ENCODE measurements at regions not wholly inside any gene's neighbourhood (a gene's known extent, or its start where the extent isn't known, plus 50 kb on each side); places are given as distances from the start of the nearest gene placed in this dataset.

GRCh38 chr2:151030663-151031230 lies 230.9 kb downstream of the RBM43 start:
- Mint-ChIP-seq H3K27ac (peak overlapping the region in 1 of 9 donors; percentile 41), H3K36me3 (no peaks in the 10 kb centered on the region), H3K4me1 (peaks cover 0 to 31% (median 16%) of the 10 kb centered on the region in 7 donors), H3K4me3 (no peak overlapping the region), H3K27me3 (peaks cover 4 to 19% (median 13%) of the 10 kb centered on the region in 5 donors), H3K9me3 (peaks cover 0 to 4% (median 0%) of the 10 kb centered on the region in 11 donors)
- ATAC-seq (no peak), DNase-seq (no peak)
- H3K9me3 ChIP-seq (ENCODE audit: control insufficient read depth in 2 of 3, low read length in 3 of 3), result no peaks in the 10 kb centered on the region
- CTCF ChIA-PET, result no interaction called here
- intact Hi-C loops (cut with micrococcal nuclease), result no loop called here
- H3K27me3 ChIP-seq (ENCODE audit: control insufficient read depth in 2 of 2, insufficient read depth in 2 of 2, low read length in 2 of 2), result no peaks in the 10 kb centered on the region
- H3K36me3 ChIP-seq (ENCODE audit: control insufficient read depth in 2 of 3, insufficient read depth in 3 of 3, low read length in 3 of 3), result no peaks in the 10 kb centered on the region
- no peaks in the 10 kb centered on the region for H3K4me1 ChIP-seq (ENCODE audit: control insufficient read depth in 2 of 2, insufficient read depth in 2 of 2, low read length in 2 of 2)
- POLR2A ChIA-PET, result no interaction called here
- no peak overlapping the region for H3K27ac ChIP-seq (ENCODE audit: low read depth, low read length)
- H3K4me3 ChIP-seq (ENCODE audit: low read length), result no peak overlapping the region

GRCh38 chr2:151029406-151030157 lies 232.1 kb downstream of the RBM43 start:
- Histone ChIP-seq H3K4me1 (ENCODE audit: control insufficient read depth in 2 of 2, insufficient read depth in 2 of 2, low read length in 2 of 2) (no peaks in the 10 kb centered on the region), H3K27ac (ENCODE audit: low read depth, low read length) (no peak overlapping the region), H3K27me3 (ENCODE audit: control insufficient read depth in 2 of 2, insufficient read depth in 2 of 2, low read length in 2 of 2) (no peaks in the 10 kb centered on the region), H3K9me3 (ENCODE audit: control insufficient read depth in 2 of 3, low read length in 3 of 3) (no peaks in the 10 kb centered on the region), H3K36me3 (ENCODE audit: control insufficient read depth in 2 of 3, insufficient read depth in 3 of 3, low read length in 3 of 3) (no peaks in the 10 kb centered on the region), H3K4me3 (ENCODE audit: low read length) (no peak overlapping the region)
- DNase-seq (no peak), ATAC-seq (no peak)
- peak overlapping the region in 6 of 10 donors; percentile 29 to 52 (median 38) for H3K4me3 Mint-ChIP-seq
- intact Hi-C loops (cut with micrococcal nuclease), result no loop called here
- ChIA-PET CTCF (no interaction called here), POLR2A (interaction anchor here (0.6 kb wide), 1 partner anchor 11 kb away, joined by 3 read pairs; no protein-coding TSS in a partner anchor)
- no peaks in the 10 kb centered on the region for H3K36me3 Mint-ChIP-seq
- peaks cover 5 to 12% (median 8%) of the 10 kb centered on the region in 5 donors for H3K27me3 Mint-ChIP-seq
- H3K27ac Mint-ChIP-seq, result peak overlapping the region in 1 of 9 donors; percentile 4
- peaks cover 0 to 31% (median 16%) of the 10 kb centered on the region in 7 donors for H3K4me1 Mint-ChIP-seq
- peaks cover 0 to 2% (median 0%) of the 10 kb centered on the region in 11 donors for H3K9me3 Mint-ChIP-seq

GRCh38 chr2:151028691-151029176 lies 232.9 kb downstream of the RBM43 start:
- POLR2A ChIA-PET, result no interaction called here
- Mint-ChIP-seq H3K4me1 (peaks cover 0 to 31% (median 16%) of the 10 kb centered on the region in 7 donors), H3K4me3 (no peak overlapping the region), H3K27ac (no peak overlapping the region), H3K9me3 (peaks cover 0 to 2% (median 0%) of the 10 kb centered on the region in 11 donors), H3K27me3 (peaks cover 6 to 12% (median 8%) of the 10 kb centered on the region in 5 donors), H3K36me3 (no peaks in the 10 kb centered on the region)
- Histone ChIP-seq H3K9me3 (ENCODE audit: control insufficient read depth in 2 of 3, low read length in 3 of 3) (no peaks in the 10 kb centered on the region), H3K27me3 (ENCODE audit: control insufficient read depth in 2 of 2, insufficient read depth in 2 of 2, low read length in 2 of 2) (no peaks in the 10 kb centered on the region), H3K4me3 (ENCODE audit: low read length) (no peak overlapping the region), H3K4me1 (ENCODE audit: control insufficient read depth in 2 of 2, insufficient read depth in 2 of 2, low read length in 2 of 2) (no peaks in the 10 kb centered on the region), H3K27ac (ENCODE audit: low read depth, low read length) (no peak overlapping the region), H3K36me3 (ENCODE audit: control insufficient read depth in 2 of 3, insufficient read depth in 3 of 3, low read length in 3 of 3) (no peaks in the 10 kb centered on the region)
- intact Hi-C loops (cut with micrococcal nuclease), result no loop called here
- ATAC-seq, result no peak
- CTCF ChIA-PET, result no interaction called here
- no peak for DNase-seq

GRCh38 chr2:151027151-151027550 lies 234.5 kb downstream of the RBM43 start:
- Histone ChIP-seq H3K4me3 (ENCODE audit: low read length) (no peak overlapping the region), H3K4me1 (ENCODE audit: control insufficient read depth in 2 of 2, insufficient read depth in 2 of 2, low read length in 2 of 2) (no peaks in the 10 kb centered on the region), H3K36me3 (ENCODE audit: control insufficient read depth in 2 of 3, insufficient read depth in 3 of 3, low read length in 3 of 3) (no peaks in the 10 kb centered on the region), H3K27me3 (ENCODE audit: control insufficient read depth in 2 of 2, insufficient read depth in 2 of 2, low read length in 2 of 2) (no peaks in the 10 kb centered on the region), H3K27ac (ENCODE audit: low read depth, low read length) (no peak overlapping the region), H3K9me3 (ENCODE audit: control insufficient read depth in 2 of 3, low read length in 3 of 3) (no peaks in the 10 kb centered on the region)
- CTCF ChIA-PET, result no interaction called here
- intact Hi-C loops (cut with micrococcal nuclease), result no loop called here
- ATAC-seq, result no peak
- peaks cover 0 to 10% (median 2%) of the 10 kb centered on the region in 11 donors for H3K9me3 Mint-ChIP-seq
- no peak for DNase-seq
- peaks cover 0 to 31% (median 16%) of the 10 kb centered on the region in 7 donors for H3K4me1 Mint-ChIP-seq
- no peak overlapping the region for H3K4me3 Mint-ChIP-seq
- POLR2A ChIA-PET, result no interaction called here
- H3K27me3 Mint-ChIP-seq, result peaks cover 4 to 12% (median 11%) of the 10 kb centered on the region in 5 donors
- H3K27ac Mint-ChIP-seq, result peak overlapping the region in 1 of 9 donors; percentile 22
- H3K36me3 Mint-ChIP-seq, result no peaks in the 10 kb centered on the region

- Histone ChIP-seq H3K36me3 (ENCODE audit: control insufficient read depth in 2 of 3, insufficient read depth in 3 of 3, low read length in 3 of 3) (no peaks in the 10 kb centered on the region), H3K4me1 (ENCODE audit: control insufficient read depth in 2 of 2, insufficient read depth in 2 of 2, low read length in 2 of 2) (no peaks in the 10 kb centered on the region), H3K4me3 (ENCODE audit: low read length) (no peak overlapping the region), H3K9me3 (ENCODE audit: control insufficient read depth in 2 of 3, low read length in 3 of 3) (no peaks in the 10 kb centered on the region), H3K27me3 (ENCODE audit: control insufficient read depth in 2 of 2, insufficient read depth in 2 of 2, low read length in 2 of 2) (no peaks in the 10 kb centered on the region), H3K27ac (ENCODE audit: low read depth, low read length) (no peak overlapping the region)
- ATAC-seq (no peak), DNase-seq (no peak)
- H3K36me3 Mint-ChIP-seq, result no peaks in the 10 kb centered on the region
- intact Hi-C loops (cut with micrococcal nuclease), result no loop called here
- no peak overlapping the region for H3K27ac Mint-ChIP-seq
- no peak overlapping the region for H3K4me3 Mint-ChIP-seq
- H3K4me1 Mint-ChIP-seq, result peaks cover 0 to 31% (median 16%) of the 10 kb centered on the region in 7 donors
- H3K9me3 Mint-ChIP-seq, result peaks cover 0 to 10% (median 2%) of the 10 kb centered on the region in 11 donors
- ChIA-PET CTCF (no interaction called here), POLR2A (no interaction called here)
- H3K27me3 Mint-ChIP-seq, result peaks cover 0 to 12% (median 4%) of the 10 kb centered on the region in 5 donors
These were observed 235.8 kb downstream of the RBM43 start for GRCh38 chr2:151025816-151026215.

GRCh38 chr2:151024696-151025251 lies 236.9 kb downstream of the RBM43 start:
- peaks cover 0 to 25% (median 14%) of the 10 kb centered on the region in 7 donors for H3K4me1 Mint-ChIP-seq
- Histone ChIP-seq H3K9me3 (ENCODE audit: control insufficient read depth in 2 of 3, low read length in 3 of 3) (no peaks in the 10 kb centered on the region), H3K27me3 (ENCODE audit: control insufficient read depth in 2 of 2, insufficient read depth in 2 of 2, low read length in 2 of 2) (no peaks in the 10 kb centered on the region), H3K4me1 (ENCODE audit: control insufficient read depth in 2 of 2, insufficient read depth in 2 of 2, low read length in 2 of 2) (no peaks in the 10 kb centered on the region), H3K4me3 (ENCODE audit: low read length) (no peak overlapping the region), H3K36me3 (ENCODE audit: control insufficient read depth in 2 of 3, insufficient read depth in 3 of 3, low read length in 3 of 3) (no peaks in the 10 kb centered on the region), H3K27ac (ENCODE audit: low read depth, low read length) (no peak overlapping the region)
- intact Hi-C loops (cut with micrococcal nuclease), result no loop called here
- no peaks in the 10 kb centered on the region for H3K36me3 Mint-ChIP-seq
- DNase-seq (no peak), ATAC-seq (no peak)
- POLR2A ChIA-PET, result no interaction called here
- no peak overlapping the region for H3K27ac Mint-ChIP-seq
- no peak overlapping the region for H3K4me3 Mint-ChIP-seq
- peaks cover 0 to 13% (median 7%) of the 10 kb centered on the region in 5 donors for H3K27me3 Mint-ChIP-seq
- CTCF ChIA-PET, result no interaction called here
- peaks cover 0 to 10% (median 2%) of the 10 kb centered on the region in 11 donors for H3K9me3 Mint-ChIP-seq

Data from naive thymus-derived CD4-positive, alpha-beta T cell (primary cell).